Muscle layer of duodenum (tissue), 2 donors: ENCODE measurements at regions not wholly inside any gene's neighbourhood (a gene's known extent, or its start where the extent isn't known, plus 50 kb on each side); places are given as distances from the start of the nearest gene placed in this dataset.

Experiments used
- H3K27ac ChIP-seq: one replicate; pipeline ENCODE4 v1.7.0; 2013; ENCODE audit warnings: mild to moderate bottlenecking, low read length
- H3K27me3 ChIP-seq: one replicate; pipeline ENCODE4 v1.7.0; 2013; ENCODE audit warnings: low read depth, mild to moderate bottlenecking, control low read depth, low read length
- H3K36me3 ChIP-seq, 2 donors: one replicate each; pipeline ENCODE4 v1.7.0; 2013; ENCODE audit warnings: low read length in 2 of 2, control low read depth in 1 of 2, mild to moderate bottlenecking in 1 of 2; ENCODE audit not compliant: insufficient read depth in 2 of 2, control insufficient read depth in 1 of 2
- H3K4me1 ChIP-seq, 2 donors: one replicate each; pipeline ENCODE4 v1.7.0; 2013; ENCODE audit warnings: low read length in 2 of 2, mild to moderate bottlenecking in 2 of 2, control low read depth in 1 of 2, moderate library complexity in 1 of 2; ENCODE audit not compliant: insufficient read depth in 2 of 2, control insufficient read depth in 1 of 2
- H3K4me3 ChIP-seq, 2 donors: one replicate each; pipeline ENCODE4 v1.7.0; 2013; ENCODE audit warnings: low read length in 2 of 2, low read depth in 1 of 2, mild to moderate bottlenecking in 1 of 2
- H3K9me3 ChIP-seq, 2 donors: one replicate each; pipeline ENCODE4 v1.7.0; 2013; ENCODE audit warnings: low read length in 2 of 2, control low read depth in 1 of 2, mild to moderate bottlenecking in 1 of 2; ENCODE audit not compliant: control insufficient read depth in 1 of 2
- donor health status: healthy.

GRCh38 chr4:22942920-22943559 lies 250.3 kb downstream of the GBA3 start:
- no peaks in the 10 kb centered on the region for H3K4me1 ChIP-seq
- no peak overlapping the region for H3K4me3 ChIP-seq
- no peak overlapping the region for H3K27ac ChIP-seq
- no peaks in the 10 kb centered on the region for H3K36me3 ChIP-seq
- H3K27me3 ChIP-seq: no peaks in the 10 kb centered on the region
- H3K9me3 ChIP-seq: no peaks in the 10 kb centered on the region

- Histone ChIP-seq H3K27me3 (no peaks in the 10 kb centered on the region), H3K36me3 (no peaks in the 10 kb centered on the region), H3K4me3 (no peak overlapping the region), H3K27ac (no peak overlapping the region), H3K9me3 (no peaks in the 10 kb centered on the region), H3K4me1 (no peaks in the 10 kb centered on the region)
These were observed 249.1 kb downstream of the GBA3 start for GRCh38 chr4:22941688-22942375.

GRCh38 chr4:22932326-22932725 lies 239.6 kb downstream of the GBA3 start:
- Histone ChIP-seq H3K4me3 (no peak overlapping the region), H3K27me3 (no peaks in the 10 kb centered on the region), H3K4me1 (no peaks in the 10 kb centered on the region), H3K36me3 (no peaks in the 10 kb centered on the region), H3K9me3 (no peaks in the 10 kb centered on the region), H3K27ac (no peak overlapping the region)

GRCh38 chr4:22922426-22922825 lies 229.7 kb downstream of the GBA3 start:
- H3K36me3 ChIP-seq: no peaks in the 10 kb centered on the region
- no peak overlapping the region for H3K4me3 ChIP-seq
- H3K4me1 ChIP-seq: no peaks in the 10 kb centered on the region
- no peaks in the 10 kb centered on the region for H3K9me3 ChIP-seq
- no peaks in the 10 kb centered on the region for H3K27me3 ChIP-seq
- no peak overlapping the region for H3K27ac ChIP-seq

- Histone ChIP-seq H3K27ac (no peak overlapping the region), H3K9me3 (no peaks in the 10 kb centered on the region), H3K4me3 (no peak overlapping the region), H3K27me3 (no peaks in the 10 kb centered on the region), H3K4me1 (no peaks in the 10 kb centered on the region), H3K36me3 (no peaks in the 10 kb centered on the region)
These were observed 229.2 kb downstream of the GBA3 start for GRCh38 chr4:22921936-22922335.

GRCh38 chr4:22911285-22911684 lies 218.5 kb downstream of the GBA3 start:
- Histone ChIP-seq H3K4me1 (no peaks in the 10 kb centered on the region), H3K36me3 (no peaks in the 10 kb centered on the region), H3K9me3 (no peaks in the 10 kb centered on the region), H3K27me3 (no peaks in the 10 kb centered on the region), H3K27ac (no peak overlapping the region), H3K4me3 (no peak overlapping the region)

- Histone ChIP-seq H3K36me3 (no peaks in the 10 kb centered on the region), H3K9me3 (no peaks in the 10 kb centered on the region), H3K4me1 (no peaks in the 10 kb centered on the region), H3K27ac (no peak overlapping the region), H3K4me3 (no peak overlapping the region), H3K27me3 (no peaks in the 10 kb centered on the region)
These were observed 217.5 kb downstream of the GBA3 start for GRCh38 chr4:22910200-22910599.

GRCh38 chr4:22906045-22906444 lies 213.3 kb downstream of the GBA3 start:
- H3K4me1 ChIP-seq: no peaks in the 10 kb centered on the region
- no peak overlapping the region for H3K4me3 ChIP-seq
- no peaks in the 10 kb centered on the region for H3K9me3 ChIP-seq
- no peak overlapping the region for H3K27ac ChIP-seq
- H3K27me3 ChIP-seq: no peaks in the 10 kb centered on the region
- no peaks in the 10 kb centered on the region for H3K36me3 ChIP-seq

GRCh38 chr4:22903913-22904312 lies 211.2 kb downstream of the GBA3 start:
- no peaks in the 10 kb centered on the region for H3K4me1 ChIP-seq
- no peak overlapping the region for H3K27ac ChIP-seq
- H3K27me3 ChIP-seq: no peaks in the 10 kb centered on the region
- H3K9me3 ChIP-seq: no peaks in the 10 kb centered on the region
- no peaks in the 10 kb centered on the region for H3K36me3 ChIP-seq
- H3K4me3 ChIP-seq: no peak overlapping the region

GRCh38 chr4:22901631-22902030 lies 208.9 kb downstream of the GBA3 start:
- Histone ChIP-seq H3K27me3 (no peaks in the 10 kb centered on the region), H3K9me3 (no peaks in the 10 kb centered on the region)

GRCh38 chr4:22900876-22901275 lies 208.1 kb downstream of the GBA3 start:
- Histone ChIP-seq H3K4me3 (no peak overlapping the region), H3K9me3 (no peaks in the 10 kb centered on the region)

More at GRCh38 chr4:22901631-22902030, 208.9 kb downstream of the GBA3 start:
- Histone ChIP-seq H3K4me1 (no peaks in the 10 kb centered on the region), H3K36me3 (no peaks in the 10 kb centered on the region), H3K27ac (no peak overlapping the region), H3K4me3 (no peak overlapping the region)

More at GRCh38 chr4:22900876-22901275, 208.1 kb downstream of the GBA3 start:
- Histone ChIP-seq H3K4me1 (no peaks in the 10 kb centered on the region), H3K36me3 (no peaks in the 10 kb centered on the region), H3K27ac (no peak overlapping the region), H3K27me3 (no peaks in the 10 kb centered on the region)
